GM23248 (cell line): ENCODE measurements at regions not wholly inside any gene's neighbourhood (a gene's known extent, or its start where the extent isn't known, plus 50 kb on each side); places are given as distances from the start of the nearest gene placed in this dataset.

Experiments used
- EZH2 ChIP-seq: fragments of 200-600 bp; sonication (generic); IDR thresholded peaks from 2 replicates; pipeline ENCODE4 v1.6.1; 2018; ENCODE audit warnings: antibody characterized with exemption, mild to moderate bottlenecking; ENCODE audit not compliant: insufficient read depth, poor library complexity, severe bottlenecking
- EZH2phosphoT487 ChIP-seq: fragments of 200-600 bp; sonication (generic); IDR thresholded peaks from 2 replicates; pipeline ENCODE4 v1.6.1; 2018; ENCODE audit warnings: antibody characterized with exemption, moderate library complexity, mild to moderate bottlenecking, low read depth; ENCODE audit not compliant: insufficient read depth

DNA sequence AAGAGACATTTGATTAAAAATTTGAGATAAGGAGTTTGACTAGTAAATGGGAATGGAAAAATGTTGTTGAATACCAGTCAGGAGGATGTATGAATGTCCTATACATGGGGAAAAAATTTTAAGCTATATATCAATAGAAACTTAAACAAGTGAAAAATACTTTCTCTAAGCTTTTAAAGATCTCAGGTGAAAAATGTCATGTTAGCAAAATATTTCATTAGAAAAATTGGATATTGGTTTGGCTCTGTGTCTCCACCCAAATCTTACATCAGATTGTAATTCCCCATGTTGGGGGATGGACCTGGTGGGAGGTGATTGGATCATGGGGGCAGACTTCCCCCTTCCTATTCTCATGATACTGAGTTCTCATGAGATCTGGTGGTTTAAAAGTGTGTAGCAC is 279.6 kb upstream of the CADM2 start:
- TF ChIP-seq EZH2 = no peak
- TF ChIP-seq EZH2phosphoT487 = no peak
